A549 (cell line): ENCODE measurements at regions not wholly inside any gene's neighbourhood (a gene's known extent, or its start where the extent isn't known, plus 50 kb on each side); places are given as distances from the start of the nearest gene placed in this dataset.

Source experiments
- CBX2 ChIP-seq: fragments of 200-600 bp; sonication (generic); IDR thresholded peaks from 2 replicates; pipeline ENCODE4 v1.6.1; 2016; ENCODE audit warnings: low read depth, mild to moderate bottlenecking, borderline replicate concordance
- CEBPB ChIP-seq, 2 experiments: fragments of >200 bp in 1 of 2; sonication (Bioruptor Twin) in 1 of 2; formaldehyde crosslinking in 1 of 2; IDR thresholded peaks; 2 replicates each; pipeline ENCODE4 v1.6.1; 2012 to 2016
- ESRRA ChIP-seq: fragments of 150-350 bp; IDR thresholded peaks from 2 replicates; pipeline ENCODE4 v1.6.1; 2014; ENCODE audit warnings: mild to moderate bottlenecking, low read length, borderline replicate concordance
- HOXA7 ChIP-seq: fragments of 250-450 bp; sonication (Bioruptor Pico); IDR thresholded peaks from 2 replicates; pipeline ENCODE4 v1.5.0; 2020; ENCODE audit warnings: mild to moderate bottlenecking, moderate library complexity
- POLR2A ChIP-seq: IDR thresholded peaks from 2 replicates; pipeline ENCODE4 v1.6.1; 2012; ENCODE audit warnings: mild to moderate bottlenecking, low read length
- POLR2AphosphoS2 ChIP-seq: conservative IDR thresholded peaks from 2 replicates; pipeline ENCODE4 v1.6.1; 2012; ENCODE audit warnings: low read length, improper control_type of control experiment, inconsistent platforms
- ZFP36 ChIP-seq: fragments of 450-650 bp; IDR thresholded peaks from 2 replicates; pipeline ENCODE4 v1.6.1; 2014; ENCODE audit warnings: borderline replicate concordance; ENCODE audit not compliant: partially characterized antibody
- TF ChIP-seq, protein P1 (sequence below): fragments of >200 bp; sonication (Bioruptor Twin); formaldehyde crosslinking; IDR thresholded peaks from 3 replicates; pipeline ENCODE4 v1.5.1; 2016
- TF ChIP-seq, protein P2 (sequence below): IDR thresholded peaks from 2 replicates; pipeline ENCODE4 v1.6.1; 2012
- TF ChIP-seq, protein P3 (sequence below): fragments of 200-600 bp; sonication (generic); IDR thresholded peaks from 2 replicates; pipeline ENCODE4 v1.6.1; 2016; ENCODE audit warnings: antibody characterized with exemption, mild to moderate bottlenecking, moderate library complexity

DNA sequence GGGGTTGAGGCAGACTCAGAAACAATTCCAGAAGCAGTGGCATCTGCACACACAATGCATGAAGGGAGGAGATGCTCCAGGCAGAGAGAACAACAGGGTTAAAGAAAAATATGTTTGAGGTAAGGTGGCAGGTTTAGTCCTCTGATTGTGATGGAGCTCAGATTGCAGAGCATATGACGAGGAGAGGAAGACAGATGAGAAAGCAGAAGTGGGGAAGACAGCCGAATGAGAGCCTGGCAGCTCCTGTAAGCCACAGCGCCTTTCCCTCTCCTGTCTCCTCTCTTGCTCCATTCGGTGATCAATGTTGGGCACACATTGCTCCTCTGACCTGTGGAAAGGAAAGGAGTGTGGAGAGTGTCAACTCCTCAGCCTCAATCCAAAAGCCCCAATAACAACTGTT is 372.2 kb downstream of the GXYLT1 start:
- TF ChIP-seq ZFP36: no peak
- TF ChIP-seq, protein P1, sequence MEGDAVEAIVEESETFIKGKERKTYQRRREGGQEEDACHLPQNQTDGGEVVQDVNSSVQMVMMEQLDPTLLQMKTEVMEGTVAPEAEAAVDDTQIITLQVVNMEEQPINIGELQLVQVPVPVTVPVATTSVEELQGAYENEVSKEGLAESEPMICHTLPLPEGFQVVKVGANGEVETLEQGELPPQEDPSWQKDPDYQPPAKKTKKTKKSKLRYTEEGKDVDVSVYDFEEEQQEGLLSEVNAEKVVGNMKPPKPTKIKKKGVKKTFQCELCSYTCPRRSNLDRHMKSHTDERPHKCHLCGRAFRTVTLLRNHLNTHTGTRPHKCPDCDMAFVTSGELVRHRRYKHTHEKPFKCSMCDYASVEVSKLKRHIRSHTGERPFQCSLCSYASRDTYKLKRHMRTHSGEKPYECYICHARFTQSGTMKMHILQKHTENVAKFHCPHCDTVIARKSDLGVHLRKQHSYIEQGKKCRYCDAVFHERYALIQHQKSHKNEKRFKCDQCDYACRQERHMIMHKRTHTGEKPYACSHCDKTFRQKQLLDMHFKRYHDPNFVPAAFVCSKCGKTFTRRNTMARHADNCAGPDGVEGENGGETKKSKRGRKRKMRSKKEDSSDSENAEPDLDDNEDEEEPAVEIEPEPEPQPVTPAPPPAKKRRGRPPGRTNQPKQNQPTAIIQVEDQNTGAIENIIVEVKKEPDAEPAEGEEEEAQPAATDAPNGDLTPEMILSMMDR: no peak
- no peak for TF ChIP-seq CBX2
- TF ChIP-seq, protein P2, sequence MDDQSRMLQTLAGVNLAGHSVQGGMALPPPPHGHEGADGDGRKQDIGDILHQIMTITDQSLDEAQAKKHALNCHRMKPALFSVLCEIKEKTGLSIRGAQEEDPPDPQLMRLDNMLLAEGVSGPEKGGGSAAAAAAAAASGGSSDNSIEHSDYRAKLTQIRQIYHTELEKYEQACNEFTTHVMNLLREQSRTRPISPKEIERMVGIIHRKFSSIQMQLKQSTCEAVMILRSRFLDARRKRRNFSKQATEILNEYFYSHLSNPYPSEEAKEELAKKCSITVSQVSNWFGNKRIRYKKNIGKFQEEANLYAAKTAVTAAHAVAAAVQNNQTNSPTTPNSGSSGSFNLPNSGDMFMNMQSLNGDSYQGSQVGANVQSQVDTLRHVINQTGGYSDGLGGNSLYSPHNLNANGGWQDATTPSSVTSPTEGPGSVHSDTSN: no peak
- TF ChIP-seq POLR2AphosphoS2: no peak
- TF ChIP-seq, protein P3, sequence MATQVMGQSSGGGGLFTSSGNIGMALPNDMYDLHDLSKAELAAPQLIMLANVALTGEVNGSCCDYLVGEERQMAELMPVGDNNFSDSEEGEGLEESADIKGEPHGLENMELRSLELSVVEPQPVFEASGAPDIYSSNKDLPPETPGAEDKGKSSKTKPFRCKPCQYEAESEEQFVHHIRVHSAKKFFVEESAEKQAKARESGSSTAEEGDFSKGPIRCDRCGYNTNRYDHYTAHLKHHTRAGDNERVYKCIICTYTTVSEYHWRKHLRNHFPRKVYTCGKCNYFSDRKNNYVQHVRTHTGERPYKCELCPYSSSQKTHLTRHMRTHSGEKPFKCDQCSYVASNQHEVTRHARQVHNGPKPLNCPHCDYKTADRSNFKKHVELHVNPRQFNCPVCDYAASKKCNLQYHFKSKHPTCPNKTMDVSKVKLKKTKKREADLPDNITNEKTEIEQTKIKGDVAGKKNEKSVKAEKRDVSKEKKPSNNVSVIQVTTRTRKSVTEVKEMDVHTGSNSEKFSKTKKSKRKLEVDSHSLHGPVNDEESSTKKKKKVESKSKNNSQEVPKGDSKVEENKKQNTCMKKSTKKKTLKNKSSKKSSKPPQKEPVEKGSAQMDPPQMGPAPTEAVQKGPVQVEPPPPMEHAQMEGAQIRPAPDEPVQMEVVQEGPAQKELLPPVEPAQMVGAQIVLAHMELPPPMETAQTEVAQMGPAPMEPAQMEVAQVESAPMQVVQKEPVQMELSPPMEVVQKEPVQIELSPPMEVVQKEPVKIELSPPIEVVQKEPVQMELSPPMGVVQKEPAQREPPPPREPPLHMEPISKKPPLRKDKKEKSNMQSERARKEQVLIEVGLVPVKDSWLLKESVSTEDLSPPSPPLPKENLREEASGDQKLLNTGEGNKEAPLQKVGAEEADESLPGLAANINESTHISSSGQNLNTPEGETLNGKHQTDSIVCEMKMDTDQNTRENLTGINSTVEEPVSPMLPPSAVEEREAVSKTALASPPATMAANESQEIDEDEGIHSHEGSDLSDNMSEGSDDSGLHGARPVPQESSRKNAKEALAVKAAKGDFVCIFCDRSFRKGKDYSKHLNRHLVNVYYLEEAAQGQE: no peak
- no peak for TF ChIP-seq POLR2A
- TF ChIP-seq ESRRA: no peak
- TF ChIP-seq CEBPB (IDR thresholded peaks at IDR 0.05): no peak
- TF ChIP-seq HOXA7 (CRISPR knock-in tag): no peak
